ENCODE measurements at regions not wholly inside any gene's neighbourhood (a gene's known extent, or its start where the extent isn't known, plus 50 kb on each side); places are given as distances from the start of the nearest gene placed in this dataset.

- intact Hi-C loops (cut with DNase I), result no loop called here
These were observed 127.0 kb upstream of the STMND1 start for GRCh38 chr6:16974704-16975359.

GRCh38 chr6:16974387-16974673 lies 127.5 kb upstream of the STMND1 start:
- no peaks in the 10 kb centered on the region for H3K36me3 ChIP-seq
- intact Hi-C loops (cut with DNase I), result no loop called here
- H3K4me3 ChIP-seq, result no peak overlapping the region
- no peaks in the 10 kb centered on the region for H3K27me3 ChIP-seq
- DNase-seq (no peak), ATAC-seq (no peak)
- peaks cover 7% of the 10 kb centered on the region for H3K4me1 ChIP-seq
- no peaks in the 10 kb centered on the region for H3K9me3 ChIP-seq
- H3K27ac ChIP-seq, result no peak overlapping the region
- TF ChIP-seq CTCF (IDR thresholded peaks at IDR 0.05), result no peak

More at GRCh38 chr6:16974704-16975359, 127.0 kb upstream of the STMND1 start:
- Histone ChIP-seq H3K27me3 (no peaks in the 10 kb centered on the region), H3K4me3 (no peak overlapping the region), H3K27ac (no peak overlapping the region), H3K4me1 (peaks cover 7% of the 10 kb centered on the region), H3K9me3 (no peaks in the 10 kb centered on the region), H3K36me3 (no peaks in the 10 kb centered on the region)
- no peak for DNase-seq
- no peak for TF ChIP-seq CTCF (IDR thresholded peaks at IDR 0.05)
- ATAC-seq, result no peak

GRCh38 chr6:16973545-16974386 lies 128.1 kb upstream of the STMND1 start:
- no peak for DNase-seq
- no peaks in the 10 kb centered on the region for H3K9me3 ChIP-seq
- intact Hi-C loops (cut with DNase I), result no loop called here
- peaks cover 7% of the 10 kb centered on the region for H3K4me1 ChIP-seq
- ATAC-seq, result no peak
- H3K27ac ChIP-seq, result no peak overlapping the region
- H3K4me3 ChIP-seq, result no peak overlapping the region
- no peaks in the 10 kb centered on the region for H3K27me3 ChIP-seq
- TF ChIP-seq CTCF (IDR thresholded peaks at IDR 0.05), result no peak
- H3K36me3 ChIP-seq, result no peaks in the 10 kb centered on the region

- no peak overlapping the region for H3K4me3 ChIP-seq
- H3K27me3 ChIP-seq, result no peaks in the 10 kb centered on the region
- no peak for ATAC-seq
- no peak overlapping the region for H3K27ac ChIP-seq
- H3K9me3 ChIP-seq, result no peaks in the 10 kb centered on the region
- no peak for TF ChIP-seq CTCF (IDR thresholded peaks at IDR 0.05)
- intact Hi-C loops (cut with DNase I), result no loop called here
- no peaks in the 10 kb centered on the region for H3K36me3 ChIP-seq
- H3K4me1 ChIP-seq, result peaks cover 7% of the 10 kb centered on the region
- DNase-seq, result no peak
These were observed 128.8 kb upstream of the STMND1 start for GRCh38 chr6:16973051-16973450.

- Histone ChIP-seq H3K4me1 (peaks cover 7% of the 10 kb centered on the region), H3K4me3 (no peak overlapping the region), H3K9me3 (no peaks in the 10 kb centered on the region), H3K27me3 (no peaks in the 10 kb centered on the region), H3K36me3 (no peaks in the 10 kb centered on the region), H3K27ac (no peak overlapping the region)
- intact Hi-C loops (cut with DNase I), result no loop called here
- TF ChIP-seq CTCF (IDR thresholded peaks at IDR 0.05), result no peak
- DNase-seq, result no peak
- no peak for ATAC-seq
These were observed 129.3 kb upstream of the STMND1 start for GRCh38 chr6:16972535-16972934.
